WTC11 (cell line): ENCODE measurements at regions not wholly inside any gene's neighbourhood (a gene's known extent, or its start where the extent isn't known, plus 50 kb on each side); places are given as distances from the start of the nearest gene placed in this dataset.

Experiments used
- ATAC-seq: fragments of 200-7000 bp; cut with Tn5 transposase; 2 replicates; pipeline ENCODE4 v1.10.0; 2021; ENCODE audit warnings: mild to moderate bottlenecking, moderate library complexity
- CTCF ChIA-PET: fragments of 300-600 bp; sonication (Branson Sonifier 250); formaldehyde crosslinking; loops from one replicate; lab custom pipeline; 2021; ENCODE audit warnings: antibody characterized with exemption; lab: Charles Lee
- POLR2A ChIA-PET: fragments of 350-600 bp; sonication (Branson Sonifier 250); formaldehyde crosslinking; loops from one replicate; lab custom pipeline; 2021; ENCODE audit warnings: antibody characterized with exemption; lab: Charles Lee
- DNase-seq: peaks from one replicate; pipeline ENCODE4 v3.0.0; 2021; ENCODE audit warnings: low spot score
- H3K27ac Mint-ChIP-seq: 2 replicates; pipeline ENCODE4 v1.8.0; 2021; ENCODE audit warnings: mixed read lengths
- H3K27me3 Mint-ChIP-seq: 2 replicates; pipeline ENCODE4 v1.8.0; 2021; ENCODE audit warnings: low read depth, mild to moderate bottlenecking, moderate library complexity, mixed read lengths
- H3K36me3 Mint-ChIP-seq: 2 replicates; pipeline ENCODE4 v1.8.0; 2021; ENCODE audit warnings: mixed read lengths
- H3K4me1 Mint-ChIP-seq: 2 replicates; pipeline ENCODE4 v1.8.0; 2022; ENCODE audit warnings: mixed read lengths
- H3K4me3 Mint-ChIP-seq: 2 replicates; pipeline ENCODE4 v1.8.0; 2021; ENCODE audit warnings: mild to moderate bottlenecking, moderate library complexity, mixed read lengths
- H3K9me3 Mint-ChIP-seq: 2 replicates; pipeline ENCODE4 v1.8.0; 2021; ENCODE audit warnings: mixed read lengths
- ERG ChIP-seq: fragments of 250-450 bp; sonication (Bioruptor Pico); IDR thresholded peaks from 2 replicates; pipeline ENCODE4 v1.8.0; 2021; ENCODE audit warnings: mild to moderate bottlenecking
- ETV6 ChIP-seq: sonication (generic); formaldehyde crosslinking; IDR thresholded peaks from 2 replicates; pipeline ENCODE4 v1.8.1; 2022; ENCODE audit warnings: mild to moderate bottlenecking, missing genetic modification reagents
- FOXJ3 ChIP-seq: sonication (generic); formaldehyde crosslinking; IDR thresholded peaks from 2 replicates; pipeline ENCODE4 v1.9.0; 2021; ENCODE audit warnings: missing genetic modification reagents, mild to moderate bottlenecking, borderline replicate concordance
- FOXP1 ChIP-seq: sonication (generic); formaldehyde crosslinking; IDR thresholded peaks from 2 replicates; pipeline ENCODE4 v1.8.0; 2022; ENCODE audit warnings: missing genetic modification reagents, mild to moderate bottlenecking, moderate library complexity, borderline replicate concordance
- GTF2I ChIP-seq: fragments of 250-450 bp; sonication (Bioruptor Pico); conservative IDR thresholded peaks from 2 replicates; pipeline ENCODE4 v1.4.0; 2021; ENCODE audit warnings: mild to moderate bottlenecking
- MYBL2 ChIP-seq: sonication (generic); formaldehyde crosslinking; IDR thresholded peaks from 2 replicates; pipeline ENCODE4 v1.8.1; 2023; ENCODE audit warnings: mild to moderate bottlenecking, moderate library complexity, missing genetic modification reagents
- PRRX2 ChIP-seq: fragments of 250-450 bp; sonication (Bioruptor Pico); IDR thresholded peaks from 2 replicates; pipeline ENCODE4 v1.8.0; 2021; ENCODE audit warnings: mild to moderate bottlenecking
- RORB ChIP-seq: fragments of 250-450 bp; sonication (Bioruptor Pico); IDR thresholded peaks from 2 replicates; pipeline ENCODE4 v1.9.0; 2021; ENCODE audit warnings: mild to moderate bottlenecking
- TP53 ChIP-seq: sonication (generic); formaldehyde crosslinking; IDR thresholded peaks from 2 replicates; pipeline ENCODE4 v1.8.1; 2023; ENCODE audit warnings: mild to moderate bottlenecking, missing genetic modification reagents
- ZBTB21 ChIP-seq: sonication (generic); formaldehyde crosslinking; IDR thresholded peaks from 2 replicates; pipeline ENCODE4 v1.8.1; 2023; ENCODE audit warnings: mild to moderate bottlenecking, missing genetic modification reagents, borderline replicate concordance
- TF ChIP-seq, protein P1 (sequence below): sonication (generic); formaldehyde crosslinking; IDR thresholded peaks from 2 replicates; pipeline ENCODE4 v1.8.1; 2023; ENCODE audit warnings: mild to moderate bottlenecking, missing genetic modification reagents
- TF ChIP-seq, protein P2 (sequence below): sonication (generic); formaldehyde crosslinking; conservative IDR thresholded peaks from 2 replicates; pipeline ENCODE4 v1.8.1; 2022; ENCODE audit warnings: mild to moderate bottlenecking, missing genetic modification reagents
- TF ChIP-seq, protein P3 (sequence below): sonication (generic); formaldehyde crosslinking; IDR thresholded peaks from 2 replicates; pipeline ENCODE4 v1.8.1; 2022; ENCODE audit warnings: mild to moderate bottlenecking, missing genetic modification reagents, moderate library complexity, borderline replicate concordance
- TF ChIP-seq, protein P4 (sequence below): fragments of 250-450 bp; sonication (Bioruptor Pico); IDR thresholded peaks from 2 replicates; pipeline ENCODE4 v1.9.0; 2021; ENCODE audit warnings: mild to moderate bottlenecking
- TF ChIP-seq, protein P5 (sequence below): sonication (generic); formaldehyde crosslinking; IDR thresholded peaks from 2 replicates; pipeline ENCODE4 v1.8.1; 2022; ENCODE audit warnings: mild to moderate bottlenecking, moderate library complexity, missing genetic modification reagents

GRCh38 chr2:30318987-30319782 lies 87.9 kb downstream of the LBH start:
- H3K4me3 Mint-ChIP-seq: no peak overlapping the region
- no peak overlapping the region for H3K27ac Mint-ChIP-seq
- TF ChIP-seq, protein P1, sequence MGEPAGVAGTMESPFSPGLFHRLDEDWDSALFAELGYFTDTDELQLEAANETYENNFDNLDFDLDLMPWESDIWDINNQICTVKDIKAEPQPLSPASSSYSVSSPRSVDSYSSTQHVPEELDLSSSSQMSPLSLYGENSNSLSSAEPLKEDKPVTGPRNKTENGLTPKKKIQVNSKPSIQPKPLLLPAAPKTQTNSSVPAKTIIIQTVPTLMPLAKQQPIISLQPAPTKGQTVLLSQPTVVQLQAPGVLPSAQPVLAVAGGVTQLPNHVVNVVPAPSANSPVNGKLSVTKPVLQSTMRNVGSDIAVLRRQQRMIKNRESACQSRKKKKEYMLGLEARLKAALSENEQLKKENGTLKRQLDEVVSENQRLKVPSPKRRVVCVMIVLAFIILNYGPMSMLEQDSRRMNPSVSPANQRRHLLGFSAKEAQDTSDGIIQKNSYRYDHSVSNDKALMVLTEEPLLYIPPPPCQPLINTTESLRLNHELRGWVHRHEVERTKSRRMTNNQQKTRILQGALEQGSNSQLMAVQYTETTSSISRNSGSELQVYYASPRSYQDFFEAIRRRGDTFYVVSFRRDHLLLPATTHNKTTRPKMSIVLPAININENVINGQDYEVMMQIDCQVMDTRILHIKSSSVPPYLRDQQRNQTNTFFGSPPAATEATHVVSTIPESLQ (CRISPR knock-in tag): no peak
- TF ChIP-seq FOXJ3 (CRISPR knock-in tag) (no peak), TP53 (CRISPR knock-in tag) (no peak), GTF2I (no peak), ERG (CRISPR knock-in tag) (no peak)
- TF ChIP-seq, protein P2, sequence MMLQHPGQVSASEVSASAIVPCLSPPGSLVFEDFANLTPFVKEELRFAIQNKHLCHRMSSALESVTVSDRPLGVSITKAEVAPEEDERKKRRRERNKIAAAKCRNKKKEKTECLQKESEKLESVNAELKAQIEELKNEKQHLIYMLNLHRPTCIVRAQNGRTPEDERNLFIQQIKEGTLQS (CRISPR knock-in tag): no peak
- peaks cover 4% of the 10 kb centered on the region; the same call in 1 of the 2 replicates for H3K27me3 Mint-ChIP-seq
- ATAC-seq (no peak), DNase-seq (no peak)
- H3K4me1 Mint-ChIP-seq: peaks cover 22% of the 10 kb centered on the region
- ChIA-PET POLR2A (interaction anchor here (0.5 kb wide), 1 partner anchor 130 kb away, joined by 3 read pairs; no protein-coding TSS in a partner anchor), CTCF (no interaction called here)
- no peaks in the 10 kb centered on the region for H3K36me3 Mint-ChIP-seq
- peaks cover 10% of the 10 kb centered on the region for H3K9me3 Mint-ChIP-seq

- no peak for DNase-seq
- no peak for ATAC-seq
- TF ChIP-seq PRRX2 (no peak), RORB (CRISPR knock-in tag) (no peak), FOXP1 (CRISPR knock-in tag) (no peak), ZBTB21 (CRISPR knock-in tag) (no peak), MYBL2 (no peak), ETV6 (no peak)
- TF ChIP-seq, protein P3, sequence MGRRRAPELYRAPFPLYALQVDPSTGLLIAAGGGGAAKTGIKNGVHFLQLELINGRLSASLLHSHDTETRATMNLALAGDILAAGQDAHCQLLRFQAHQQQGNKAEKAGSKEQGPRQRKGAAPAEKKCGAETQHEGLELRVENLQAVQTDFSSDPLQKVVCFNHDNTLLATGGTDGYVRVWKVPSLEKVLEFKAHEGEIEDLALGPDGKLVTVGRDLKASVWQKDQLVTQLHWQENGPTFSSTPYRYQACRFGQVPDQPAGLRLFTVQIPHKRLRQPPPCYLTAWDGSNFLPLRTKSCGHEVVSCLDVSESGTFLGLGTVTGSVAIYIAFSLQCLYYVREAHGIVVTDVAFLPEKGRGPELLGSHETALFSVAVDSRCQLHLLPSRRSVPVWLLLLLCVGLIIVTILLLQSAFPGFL (CRISPR knock-in tag): no peak
- TF ChIP-seq, protein P4, sequence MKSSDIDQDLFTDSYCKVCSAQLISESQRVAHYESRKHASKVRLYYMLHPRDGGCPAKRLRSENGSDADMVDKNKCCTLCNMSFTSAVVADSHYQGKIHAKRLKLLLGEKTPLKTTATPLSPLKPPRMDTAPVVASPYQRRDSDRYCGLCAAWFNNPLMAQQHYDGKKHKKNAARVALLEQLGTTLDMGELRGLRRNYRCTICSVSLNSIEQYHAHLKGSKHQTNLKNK (CRISPR knock-in tag): no peak
- TF ChIP-seq, protein P5, sequence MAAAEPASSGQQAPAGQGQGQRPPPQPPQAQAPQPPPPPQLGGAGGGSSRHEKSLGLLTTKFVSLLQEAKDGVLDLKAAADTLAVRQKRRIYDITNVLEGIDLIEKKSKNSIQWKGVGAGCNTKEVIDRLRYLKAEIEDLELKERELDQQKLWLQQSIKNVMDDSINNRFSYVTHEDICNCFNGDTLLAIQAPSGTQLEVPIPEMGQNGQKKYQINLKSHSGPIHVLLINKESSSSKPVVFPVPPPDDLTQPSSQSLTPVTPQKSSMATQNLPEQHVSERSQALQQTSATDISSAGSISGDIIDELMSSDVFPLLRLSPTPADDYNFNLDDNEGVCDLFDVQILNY: no peak
- TF ChIP-seq, protein P1 (CRISPR knock-in tag): no peak
- H3K9me3 Mint-ChIP-seq: peaks cover 6% of the 10 kb centered on the region; the same call in 1 of the 2 replicates
- no peak overlapping the region for H3K27ac Mint-ChIP-seq
- H3K27me3 Mint-ChIP-seq: peaks cover 4% of the 10 kb centered on the region; the same call in 1 of the 2 replicates
- H3K4me3 Mint-ChIP-seq: no peak overlapping the region
- peaks cover 22% of the 10 kb centered on the region for H3K4me1 Mint-ChIP-seq
- no peaks in the 10 kb centered on the region for H3K36me3 Mint-ChIP-seq
- ChIA-PET CTCF (no interaction called here), POLR2A (no interaction called here)
Observed at GRCh38 chr2:30321466-30321865, 90.1 kb downstream of the LBH start.
